ENCODE measurements at regions not wholly inside any gene's neighbourhood (a gene's known extent, or its start where the extent isn't known, plus 50 kb on each side); places are given as distances from the start of the nearest gene placed in this dataset.

DNA sequence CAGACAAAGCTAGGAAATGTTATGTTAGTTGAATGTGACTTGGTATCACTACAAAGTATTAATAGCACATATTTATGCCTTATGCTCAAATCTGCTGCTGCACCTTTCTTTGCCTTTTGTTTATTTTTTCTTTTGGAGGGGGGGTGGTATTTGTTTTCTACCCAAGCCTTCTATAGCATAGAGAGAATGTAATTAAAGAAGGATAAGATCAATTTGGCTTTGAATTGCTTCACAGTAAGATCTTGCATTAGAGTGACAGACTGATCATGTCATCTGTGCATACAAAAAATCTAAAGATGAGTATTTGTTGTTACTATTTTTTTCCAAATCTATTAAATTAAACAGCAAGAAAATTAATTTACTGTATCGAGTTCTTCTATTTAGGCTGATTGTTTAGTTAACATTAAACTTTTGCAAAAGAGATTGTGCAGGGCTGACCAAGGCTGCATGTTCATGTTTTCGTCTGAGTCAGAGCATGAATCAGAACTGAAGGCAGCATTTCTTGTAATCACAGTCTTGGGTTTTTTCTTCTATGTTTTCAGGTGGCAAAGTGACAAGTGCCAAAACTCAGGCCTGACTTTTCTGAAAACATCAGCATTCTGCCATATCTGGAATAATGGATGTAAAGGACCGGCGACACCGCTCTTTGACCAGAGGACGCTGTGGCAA is 1007.1 kb upstream of the WWC1 start:
- H3K36me3 ChIP-seq (ENCODE audit: control insufficient read depth, insufficient read depth, low read length) = no peaks in the 10 kb centered on the region
- no peaks in the 10 kb centered on the region for H3K27me3 ChIP-seq (replicated peaks; ENCODE audit: control insufficient read depth, insufficient read depth, low read length)
- DNase-seq (ENCODE audit: extremely low read depth, insufficient read length) = no peak
- H3K4me3 ChIP-seq (replicated peaks; ENCODE audit: low read depth, low read length) = no peak overlapping the region
- TF ChIP-seq, protein P1, sequence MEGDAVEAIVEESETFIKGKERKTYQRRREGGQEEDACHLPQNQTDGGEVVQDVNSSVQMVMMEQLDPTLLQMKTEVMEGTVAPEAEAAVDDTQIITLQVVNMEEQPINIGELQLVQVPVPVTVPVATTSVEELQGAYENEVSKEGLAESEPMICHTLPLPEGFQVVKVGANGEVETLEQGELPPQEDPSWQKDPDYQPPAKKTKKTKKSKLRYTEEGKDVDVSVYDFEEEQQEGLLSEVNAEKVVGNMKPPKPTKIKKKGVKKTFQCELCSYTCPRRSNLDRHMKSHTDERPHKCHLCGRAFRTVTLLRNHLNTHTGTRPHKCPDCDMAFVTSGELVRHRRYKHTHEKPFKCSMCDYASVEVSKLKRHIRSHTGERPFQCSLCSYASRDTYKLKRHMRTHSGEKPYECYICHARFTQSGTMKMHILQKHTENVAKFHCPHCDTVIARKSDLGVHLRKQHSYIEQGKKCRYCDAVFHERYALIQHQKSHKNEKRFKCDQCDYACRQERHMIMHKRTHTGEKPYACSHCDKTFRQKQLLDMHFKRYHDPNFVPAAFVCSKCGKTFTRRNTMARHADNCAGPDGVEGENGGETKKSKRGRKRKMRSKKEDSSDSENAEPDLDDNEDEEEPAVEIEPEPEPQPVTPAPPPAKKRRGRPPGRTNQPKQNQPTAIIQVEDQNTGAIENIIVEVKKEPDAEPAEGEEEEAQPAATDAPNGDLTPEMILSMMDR (IDR thresholded peaks at IDR 0.05; ENCODE audit: insufficient read depth, low read length, poor library complexity, severe bottlenecking) = no peak

DNA sequence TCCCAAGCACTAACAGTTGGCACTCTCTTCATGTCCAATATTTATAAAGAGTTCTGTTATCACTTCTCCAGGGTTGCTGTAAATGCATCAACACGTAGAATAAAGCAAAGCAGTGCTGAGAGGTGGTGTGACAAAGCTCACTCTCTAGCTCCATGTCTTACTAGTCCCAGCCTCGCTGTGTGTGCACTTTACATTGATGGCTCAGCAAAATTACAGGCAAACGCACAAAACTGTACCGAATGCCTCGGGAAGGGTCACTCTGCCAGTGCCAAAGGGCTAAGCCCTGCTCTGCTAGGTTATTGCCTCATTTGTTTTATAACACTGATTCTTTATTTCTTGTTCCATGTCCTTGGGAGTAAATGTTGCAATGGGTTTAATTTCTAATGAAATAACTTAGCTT is 1005.9 kb upstream of the WWC1 start:
- no peak for DNase-seq (ENCODE audit: extremely low read depth, insufficient read length)
- no peak overlapping the region for H3K4me3 ChIP-seq (replicated peaks; ENCODE audit: low read depth, low read length)
- H3K27me3 ChIP-seq (replicated peaks; ENCODE audit: control insufficient read depth, insufficient read depth, low read length) = no peaks in the 10 kb centered on the region
- H3K36me3 ChIP-seq (ENCODE audit: control insufficient read depth, insufficient read depth, low read length) = no peaks in the 10 kb centered on the region
- TF ChIP-seq, protein P1 (IDR thresholded peaks at IDR 0.05; ENCODE audit: insufficient read depth, low read length, poor library complexity, severe bottlenecking) = no peak

DNA sequence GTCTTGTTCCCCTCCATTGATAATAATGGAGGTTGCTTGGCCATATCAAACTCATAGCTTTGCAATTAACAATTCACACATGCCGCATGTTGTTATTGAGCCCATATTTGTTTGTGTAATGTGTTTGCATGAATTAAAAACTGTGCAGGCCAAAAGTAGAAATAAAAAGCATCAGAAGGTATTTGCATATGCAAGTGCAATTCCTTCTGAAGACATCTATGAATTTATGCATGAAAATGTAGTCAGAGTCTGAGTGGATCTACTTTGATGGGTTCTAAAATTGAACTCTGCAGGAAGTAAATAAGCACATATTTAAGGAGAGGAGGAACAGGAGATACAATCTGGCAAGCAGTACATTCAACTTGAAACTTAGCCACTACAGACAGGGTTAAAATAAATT is 1004.6 kb upstream of the WWC1 start:
- no peak for DNase-seq (ENCODE audit: extremely low read depth, insufficient read length)
- TF ChIP-seq, protein P1 (IDR thresholded peaks at IDR 0.05; ENCODE audit: insufficient read depth, low read length, poor library complexity, severe bottlenecking) = no peak
- Histone ChIP-seq H3K36me3 (ENCODE audit: control insufficient read depth, insufficient read depth, low read length) (no peaks in the 10 kb centered on the region), H3K4me3 (replicated peaks; ENCODE audit: low read depth, low read length) (no peak overlapping the region), H3K27me3 (replicated peaks; ENCODE audit: control insufficient read depth, insufficient read depth, low read length) (no peaks in the 10 kb centered on the region)

DNA sequence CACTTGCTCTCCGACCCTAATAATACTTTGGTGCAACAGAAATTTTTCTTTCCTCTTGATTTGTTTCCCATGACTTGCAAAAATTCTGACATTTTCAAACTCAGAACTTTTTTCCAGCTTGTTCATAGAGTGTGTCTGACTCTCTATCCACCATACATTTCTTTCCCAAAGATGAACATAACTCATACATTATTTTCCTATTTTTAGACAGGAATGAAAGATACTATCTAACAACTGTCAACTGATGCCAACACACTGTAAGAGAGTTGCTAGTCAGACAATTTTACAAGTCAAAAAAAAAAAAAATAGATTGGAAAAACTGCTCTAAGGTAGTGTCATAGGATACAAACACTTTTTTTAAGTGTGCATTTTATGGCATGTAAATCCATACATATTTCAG is 1001.0 kb upstream of the WWC1 start:
- H3K36me3 ChIP-seq (ENCODE audit: control insufficient read depth, insufficient read depth, low read length) = no peaks in the 10 kb centered on the region
- H3K27me3 ChIP-seq (replicated peaks; ENCODE audit: control insufficient read depth, insufficient read depth, low read length) = no peaks in the 10 kb centered on the region
- H3K4me3 ChIP-seq (replicated peaks; ENCODE audit: low read depth, low read length) = no peak overlapping the region
- no peak for DNase-seq (ENCODE audit: extremely low read depth, insufficient read length)
- TF ChIP-seq, protein P1 (IDR thresholded peaks at IDR 0.05; ENCODE audit: insufficient read depth, low read length, poor library complexity, severe bottlenecking) = no peak

DNA sequence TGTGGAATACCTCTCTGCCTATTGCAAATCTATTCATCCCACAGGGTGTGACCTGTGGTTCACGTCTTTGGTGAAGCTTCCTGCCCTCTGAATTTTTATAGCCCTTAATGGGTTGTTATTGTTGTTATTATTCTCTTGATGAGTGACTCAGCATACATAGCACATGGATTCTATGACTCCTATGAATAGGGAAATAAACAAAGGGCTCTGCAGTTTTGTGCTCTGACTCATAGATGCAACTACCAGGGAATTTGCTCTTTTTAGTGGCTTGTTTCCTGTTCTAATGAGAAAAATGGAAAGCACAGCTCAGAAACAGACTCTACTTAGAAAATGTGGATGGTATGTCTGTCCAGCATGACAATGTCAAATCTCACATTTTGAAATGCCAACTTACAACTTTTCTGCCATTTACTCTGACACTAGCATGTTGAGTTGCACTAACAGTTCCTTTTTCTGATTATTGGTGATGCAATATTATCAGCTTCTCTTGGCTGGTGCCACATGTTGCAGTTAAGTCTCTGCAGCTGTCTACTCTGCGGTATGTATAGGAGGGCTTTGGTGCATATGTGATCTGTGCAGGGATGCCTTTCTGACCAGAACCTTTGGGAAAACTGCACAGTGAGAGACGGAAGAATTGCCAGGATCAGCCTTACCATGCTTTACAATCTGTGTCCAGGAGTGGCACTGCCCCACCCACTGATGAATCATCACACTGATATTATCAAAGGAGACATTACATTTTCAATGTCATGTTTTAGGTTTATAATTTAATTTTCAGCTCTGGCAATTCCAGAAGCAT is 996.4 kb upstream of the WWC1 start:
- H3K4me3 ChIP-seq (replicated peaks; ENCODE audit: low read depth, low read length) = no peak overlapping the region
- H3K27me3 ChIP-seq (replicated peaks; ENCODE audit: control insufficient read depth, insufficient read depth, low read length) = no peaks in the 10 kb centered on the region
- no peak for DNase-seq (ENCODE audit: extremely low read depth, insufficient read length)
- no peaks in the 10 kb centered on the region for H3K36me3 ChIP-seq (ENCODE audit: control insufficient read depth, insufficient read depth, low read length)
- TF ChIP-seq, protein P1 (IDR thresholded peaks at IDR 0.05; ENCODE audit: insufficient read depth, low read length, poor library complexity, severe bottlenecking) = no peak
